PFSK-1 (cell line): ENCODE measurements at regions not wholly inside any gene's neighbourhood (a gene's known extent, or its start where the extent isn't known, plus 50 kb on each side); places are given as distances from the start of the nearest gene placed in this dataset.

Source experiments
- POLR2AphosphoS5 ChIP-seq: IDR thresholded peaks from 2 replicates; pipeline ENCODE4 v1.6.1; 2012; ENCODE audit warnings: low read depth, mild to moderate bottlenecking, control low read depth, low read length, moderate library complexity
- REST ChIP-seq, 2 experiments: IDR thresholded peaks; 2 replicates each; pipeline versions ENCODE4 v1.6.1 to v1.8.0; 2011 to 2012; ENCODE audit warnings: low read depth in 2 of 2, low read length in 2 of 2, control low read depth in 1 of 2, inconsistent platforms in 1 of 2, mild to moderate bottlenecking in 1 of 2, moderate library complexity in 1 of 2; ENCODE audit not compliant: insufficient read depth in 1 of 2
- SIN3A ChIP-seq: IDR thresholded peaks from 2 replicates; pipeline ENCODE4 v1.6.1; 2012; ENCODE audit warnings: mild to moderate bottlenecking, low read length, moderate library complexity, borderline replicate concordance; ENCODE audit not compliant: insufficient read depth
- TAF1 ChIP-seq: IDR thresholded peaks from 2 replicates; pipeline ENCODE4 v1.6.1; 2012; ENCODE audit warnings: low read length, control low read depth, borderline replicate concordance; ENCODE audit not compliant: insufficient read depth

- TF ChIP-seq SIN3A (no peak), POLR2AphosphoS5 (no peak), TAF1 (no peak), REST (IDR thresholded peaks at IDR 0.05; ENCODE audit: insufficient read depth in 1 of 2, low read depth in 2 of 2, low read length in 2 of 2) (no peak)
Observed at GRCh38 chr12:61452076-61452475, 808.1 kb upstream of the USP15 start.
